K562 (cell line): ENCODE measurements at regions not wholly inside any gene's neighbourhood (a gene's known extent, or its start where the extent isn't known, plus 50 kb on each side); places are given as distances from the start of the nearest gene placed in this dataset.

Experiments used
- ATF3 ChIP-seq, 2 experiments: fragments of 450-650 bp in 1 of 2; sonication (generic) in 1 of 2; formaldehyde crosslinking in 1 of 2; IDR thresholded peaks in 1 of 2; conservative IDR thresholded peaks in 1 of 2; 2 replicates each; pipeline versions ENCODE4 v1.6.1 to v1.8.1; 2016 to 2023; ENCODE audit warnings: mild to moderate bottlenecking in 2 of 2, moderate library complexity in 2 of 2, inconsistent platforms in 1 of 2, missing genetic modification reagents in 1 of 2
- ATF6 ChIP-seq: sonication (generic); formaldehyde crosslinking; IDR thresholded peaks from 2 replicates; pipeline ENCODE4 v1.4.0; 2020; ENCODE audit warnings: mild to moderate bottlenecking, missing genetic modification reagents
- CBX5 ChIP-seq: IDR thresholded peaks from 2 replicates; pipeline ENCODE4 v1.6.1; 2014; ENCODE audit warnings: low read depth, borderline replicate concordance
- CHCHD3 ChIP-seq: fragments of 250-450 bp; sonication (Bioruptor Pico); IDR thresholded peaks from 2 replicates; pipeline ENCODE4 v2.1.2; 2022; ENCODE audit warnings: mild to moderate bottlenecking
- CTCF ChIP-seq, 3 experiments: IDR thresholded peaks in 2 of 3; conservative IDR thresholded peaks in 1 of 3; 2 replicates each; pipeline ENCODE4 v1.5.1; 2011 to 2012; ENCODE audit warnings: low read length in 3 of 3, mild to moderate bottlenecking in 3 of 3, control low read depth in 2 of 3, improper control_type of control experiment in 1 of 3, inconsistent platforms in 1 of 3, low read depth in 1 of 3, mixed read lengths in 1 of 3, moderate library complexity in 1 of 3; ENCODE audit not compliant: insufficient read depth in 2 of 3
- DNMT1 ChIP-seq: fragments of 450-650 bp; IDR thresholded peaks from 2 replicates; pipeline ENCODE4 v1.6.1; 2016; ENCODE audit warnings: antibody characterized with exemption, mild to moderate bottlenecking
- JUND ChIP-seq, 2 experiments: IDR thresholded peaks; 2 replicates in 1 of 2; 3 replicates in 1 of 2; pipeline ENCODE4 v1.6.1; 2011; ENCODE audit warnings: borderline replicate concordance in 2 of 2, low read depth in 2 of 2, low read length in 2 of 2, improper control_type of control experiment in 1 of 2, missing biosample characterization in 1 of 2, missing genetic modification characterization in 1 of 2, missing genetic modification reagents in 1 of 2
- POLR2A ChIP-seq: fragments of 450-650 bp; conservative IDR thresholded peaks from 2 replicates; pipeline ENCODE4 v1.6.1; 2016
- POLR2AphosphoS5 ChIP-seq: IDR thresholded peaks from 2 replicates; pipeline ENCODE4 v1.6.1; 2011; ENCODE audit warnings: mild to moderate bottlenecking, low read depth, low read length, moderate library complexity; ENCODE audit not compliant: control insufficient read depth, insufficient read depth
- RBBP5 ChIP-seq: fragments of 200-600 bp; sonication (generic); IDR thresholded peaks from 2 replicates; pipeline ENCODE4 v1.6.1; 2012; ENCODE audit warnings: borderline replicate concordance, mild to moderate bottlenecking, low read length, control low read depth, inconsistent platforms; ENCODE audit not compliant: insufficient read depth, poor library complexity, severe bottlenecking
- SMAD4 ChIP-seq: fragments of 250-450 bp; sonication (Bioruptor Pico); conservative IDR thresholded peaks from 2 replicates; pipeline ENCODE4 v1.8.0; 2021; ENCODE audit warnings: inconsistent platforms, mild to moderate bottlenecking, moderate library complexity
- TOE1 ChIP-seq, 2 experiments: fragments of 450-650 bp in 1 of 2; sonication (generic) in 1 of 2; formaldehyde crosslinking in 1 of 2; IDR thresholded peaks; 2 replicates each; pipeline versions ENCODE4 v1.7.1 to v1.8.0; 2016 to 2022; ENCODE audit warnings: borderline replicate concordance in 2 of 2, mild to moderate bottlenecking in 2 of 2, antibody characterized with exemption in 1 of 2, inconsistent platforms in 1 of 2, low read depth in 1 of 2, missing genetic modification reagents in 1 of 2, moderate library complexity in 1 of 2
- ZC3H4 ChIP-seq: sonication (generic); formaldehyde crosslinking; IDR thresholded peaks from 2 replicates; pipeline ENCODE4 v1.9.0; 2021; ENCODE audit warnings: missing genetic modification reagents, borderline replicate concordance
- ZNF253 ChIP-seq: fragments of 250-450 bp; sonication (Bioruptor Pico); conservative IDR thresholded peaks from 2 replicates; pipeline ENCODE4 v1.6.1; 2021; ENCODE audit warnings: mild to moderate bottlenecking

GRCh38 chr3:7847021-7847420, 654.6 kb upstream of the LMCD1 start:
- TF ChIP-seq ZC3H4 (CRISPR knock-in tag) (no peak), DNMT1 (no peak), CHCHD3 (no peak), SMAD4 (CRISPR knock-in tag) (no peak), POLR2AphosphoS5 (no peak), RBBP5 (no peak), TOE1 (IDR thresholded peaks at IDR 0.05; ENCODE audit: borderline replicate concordance) (no peak), TOE1 (CRISPR knock-in tag; IDR thresholded peaks at IDR 0.05; ENCODE audit: borderline replicate concordance, low read depth) (no peak), CTCF (IDR thresholded peaks at IDR 0.05 in 2 of 3, conservative IDR thresholded peaks at IDR 0.05 in 1 of 3; ENCODE audit: insufficient read depth in 2 of 3, low read depth in 1 of 3, low read length in 3 of 3) (no peak), ATF6 (CRISPR knock-in tag) (no peak), CBX5 (no peak), JUND (IDR thresholded peaks at IDR 0.05; ENCODE audit: borderline replicate concordance, low read depth, low read length) (no peak), JUND (tag; IDR thresholded peaks at IDR 0.05; ENCODE audit: borderline replicate concordance, low read depth, low read length) (no peak), ZNF253 (no peak), POLR2A (no peak), ATF3 (IDR thresholded peaks at IDR 0.05) (no peak), ATF3 (CRISPR knock-in tag; conservative IDR thresholded peaks at IDR 0.05) (no peak)
